ENCODE measurements at regions not wholly inside any gene's neighbourhood (a gene's known extent, or its start where the extent isn't known, plus 50 kb on each side); places are given as distances from the start of the nearest gene placed in this dataset.

- TF ChIP-seq, protein P1, sequence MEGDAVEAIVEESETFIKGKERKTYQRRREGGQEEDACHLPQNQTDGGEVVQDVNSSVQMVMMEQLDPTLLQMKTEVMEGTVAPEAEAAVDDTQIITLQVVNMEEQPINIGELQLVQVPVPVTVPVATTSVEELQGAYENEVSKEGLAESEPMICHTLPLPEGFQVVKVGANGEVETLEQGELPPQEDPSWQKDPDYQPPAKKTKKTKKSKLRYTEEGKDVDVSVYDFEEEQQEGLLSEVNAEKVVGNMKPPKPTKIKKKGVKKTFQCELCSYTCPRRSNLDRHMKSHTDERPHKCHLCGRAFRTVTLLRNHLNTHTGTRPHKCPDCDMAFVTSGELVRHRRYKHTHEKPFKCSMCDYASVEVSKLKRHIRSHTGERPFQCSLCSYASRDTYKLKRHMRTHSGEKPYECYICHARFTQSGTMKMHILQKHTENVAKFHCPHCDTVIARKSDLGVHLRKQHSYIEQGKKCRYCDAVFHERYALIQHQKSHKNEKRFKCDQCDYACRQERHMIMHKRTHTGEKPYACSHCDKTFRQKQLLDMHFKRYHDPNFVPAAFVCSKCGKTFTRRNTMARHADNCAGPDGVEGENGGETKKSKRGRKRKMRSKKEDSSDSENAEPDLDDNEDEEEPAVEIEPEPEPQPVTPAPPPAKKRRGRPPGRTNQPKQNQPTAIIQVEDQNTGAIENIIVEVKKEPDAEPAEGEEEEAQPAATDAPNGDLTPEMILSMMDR (IDR thresholded peaks at IDR 0.05): no peak
- TF ChIP-seq POLR2AphosphoS5 (IDR thresholded peaks at IDR 0.05; ENCODE audit: low read depth, low read length): no peak
Observed at GRCh38 chr4:111154934-111155333, 532.1 kb upstream of the PITX2 start.
